Osteocyte (in vitro differentiated cells): ENCODE measurements at regions not wholly inside any gene's neighbourhood (a gene's known extent, or its start where the extent isn't known, plus 50 kb on each side); places are given as distances from the start of the nearest gene placed in this dataset.

Experiments used
- DNase-seq: peaks from one replicate; pipeline ENCODE4 v3.0.0; 2021; ENCODE audit warnings: mixed read lengths; ENCODE audit not compliant: unreplicated experiment; ENCODE audit errors: extremely low spot score
- H3K27ac Mint-ChIP-seq: one replicate; pipeline ENCODE4 v1.8.0; 2021; ENCODE audit warnings: mild to moderate bottlenecking, mixed read lengths; ENCODE audit not compliant: unreplicated experiment
- H3K27me3 Mint-ChIP-seq: one replicate; pipeline ENCODE4 v1.8.0; 2021; ENCODE audit warnings: mixed read lengths; ENCODE audit not compliant: unreplicated experiment
- H3K36me3 Mint-ChIP-seq: one replicate; pipeline ENCODE4 v1.8.0; 2021; ENCODE audit warnings: mixed read lengths; ENCODE audit not compliant: unreplicated experiment
- H3K4me1 Mint-ChIP-seq: one replicate; pipeline ENCODE4 v1.8.0; 2021; ENCODE audit warnings: mixed read lengths; ENCODE audit not compliant: unreplicated experiment
- H3K4me3 Mint-ChIP-seq: one replicate; pipeline ENCODE4 v1.8.0; 2021; ENCODE audit warnings: mild to moderate bottlenecking, moderate library complexity, mixed read lengths; ENCODE audit not compliant: unreplicated experiment
- H3K9me3 Mint-ChIP-seq: one replicate; pipeline ENCODE4 v1.8.0; 2021; ENCODE audit warnings: mixed read lengths; ENCODE audit not compliant: unreplicated experiment
- CTCF ChIP-seq: fragments of 200-600 bp; sonication (generic); IDR thresholded peaks from 2 replicates; pipeline ENCODE4 v1.5.0; 2021; ENCODE audit warnings: antibody characterized with exemption, mild to moderate bottlenecking, moderate library complexity

DNA sequence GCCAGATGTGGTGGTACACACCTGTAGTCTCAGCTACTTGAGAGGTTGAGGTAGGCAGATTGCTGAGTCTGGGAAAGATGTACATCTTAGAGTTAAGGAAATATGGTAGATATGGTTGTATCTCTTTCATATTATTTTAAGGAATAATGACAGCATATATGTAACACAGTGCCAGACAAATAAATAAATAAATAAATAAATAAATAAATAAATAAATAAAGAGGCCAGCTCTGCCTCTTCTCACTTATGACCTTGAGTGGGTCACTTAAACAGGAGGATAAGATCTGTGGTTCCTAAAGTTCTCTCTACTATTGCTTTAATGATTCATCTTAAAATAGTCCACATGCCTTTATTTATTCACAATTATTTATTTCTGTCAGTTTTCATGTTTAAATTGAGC lies 890.9 kb upstream of the TENM4 start:
- DNase-seq: no peak
- no peak for TF ChIP-seq CTCF
- H3K27ac Mint-ChIP-seq: no peak overlapping the region
- H3K9me3 Mint-ChIP-seq: peaks cover 16% of the 10 kb centered on the region
- no peaks in the 10 kb centered on the region for H3K4me1 Mint-ChIP-seq
- no peaks in the 10 kb centered on the region for H3K36me3 Mint-ChIP-seq
- H3K27me3 Mint-ChIP-seq: no peaks in the 10 kb centered on the region
- H3K4me3 Mint-ChIP-seq: no peak overlapping the region

DNA sequence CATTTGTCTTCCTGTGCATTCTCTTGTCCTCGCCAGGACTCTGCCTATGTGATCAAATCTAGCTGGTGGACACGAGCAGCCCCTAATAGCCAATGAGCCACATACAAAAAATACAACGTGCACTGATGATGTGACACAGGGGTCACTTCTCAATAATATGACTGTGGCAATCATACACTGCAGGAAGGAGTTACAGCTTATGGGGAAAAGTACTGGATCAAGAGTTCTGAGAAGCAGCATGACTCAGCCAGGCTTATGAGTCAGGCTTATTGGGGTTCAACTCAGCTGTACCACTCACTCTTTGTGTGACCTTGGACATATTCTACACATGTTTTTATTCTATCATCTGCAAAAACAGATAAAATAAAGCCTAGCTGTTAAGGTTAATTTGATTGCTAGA lies 889.4 kb upstream of the TENM4 start:
- no peak for TF ChIP-seq CTCF
- H3K27me3 Mint-ChIP-seq: no peaks in the 10 kb centered on the region
- no peak overlapping the region for H3K27ac Mint-ChIP-seq
- H3K4me1 Mint-ChIP-seq: no peaks in the 10 kb centered on the region
- no peak for DNase-seq
- H3K36me3 Mint-ChIP-seq: no peaks in the 10 kb centered on the region
- H3K9me3 Mint-ChIP-seq: peaks cover 16% of the 10 kb centered on the region
- H3K4me3 Mint-ChIP-seq: no peak overlapping the region

DNA sequence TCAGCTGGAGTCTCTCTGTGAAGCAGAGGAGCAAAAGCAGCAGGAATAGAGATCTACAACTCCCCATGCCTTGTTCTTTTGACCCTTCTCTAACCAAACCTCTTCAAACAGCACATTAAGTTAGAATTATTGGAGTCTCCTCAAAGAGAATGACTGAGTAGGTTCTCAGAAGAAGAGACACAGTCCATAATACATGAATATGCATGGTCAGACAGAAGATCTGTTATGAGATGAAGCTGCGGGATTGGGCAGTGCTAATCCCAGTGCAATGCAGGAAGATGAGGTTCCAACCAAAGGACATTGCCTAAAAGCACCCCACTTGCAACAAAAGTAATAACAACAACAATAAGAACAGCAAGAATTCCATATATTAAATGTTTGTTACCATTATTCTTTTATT lies 887.9 kb upstream of the TENM4 start:
- H3K9me3 Mint-ChIP-seq: peaks cover 16% of the 10 kb centered on the region
- no peaks in the 10 kb centered on the region for H3K36me3 Mint-ChIP-seq
- no peak overlapping the region for H3K27ac Mint-ChIP-seq
- H3K27me3 Mint-ChIP-seq: no peaks in the 10 kb centered on the region
- no peaks in the 10 kb centered on the region for H3K4me1 Mint-ChIP-seq
- DNase-seq: no peak
- TF ChIP-seq CTCF: no peak
- no peak overlapping the region for H3K4me3 Mint-ChIP-seq

DNA sequence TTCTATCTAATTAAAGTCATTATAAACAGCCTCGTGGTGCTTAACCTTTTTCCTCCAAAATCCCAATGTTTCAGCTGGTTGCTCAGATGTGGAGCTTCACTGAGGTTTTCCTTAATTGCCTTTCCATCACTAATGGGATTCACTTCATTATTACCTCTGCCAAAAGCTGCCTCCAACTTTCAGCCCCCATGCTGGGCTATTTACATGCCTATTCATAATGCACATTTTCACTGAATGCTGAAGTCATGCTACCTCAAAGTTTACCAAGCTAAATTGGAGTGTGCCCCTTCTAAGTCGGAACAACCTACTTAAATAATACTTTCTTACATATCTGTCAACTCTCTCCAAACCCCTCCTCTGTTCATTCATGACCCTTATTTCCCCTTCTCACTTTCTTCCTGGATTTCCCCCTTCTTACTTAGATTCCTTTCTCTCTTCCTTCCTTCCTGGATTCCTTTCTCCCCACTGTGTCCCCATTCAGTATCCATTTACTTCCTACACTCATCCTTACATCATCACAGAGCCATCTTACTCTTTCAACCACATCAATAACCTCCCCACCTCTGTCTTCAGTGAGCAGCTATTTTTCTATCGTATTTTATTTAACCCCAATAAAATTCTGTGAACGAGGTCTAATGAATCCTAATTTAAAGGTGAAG lies 887.3 kb upstream of the TENM4 start:
- DNase-seq: no peak
- Mint-ChIP-seq H3K4me1 (no peaks in the 10 kb centered on the region), H3K9me3 (peaks cover 16% of the 10 kb centered on the region), H3K27me3 (no peaks in the 10 kb centered on the region), H3K27ac (no peak overlapping the region), H3K36me3 (no peaks in the 10 kb centered on the region), H3K4me3 (no peak overlapping the region)
- TF ChIP-seq CTCF: no peak

DNA sequence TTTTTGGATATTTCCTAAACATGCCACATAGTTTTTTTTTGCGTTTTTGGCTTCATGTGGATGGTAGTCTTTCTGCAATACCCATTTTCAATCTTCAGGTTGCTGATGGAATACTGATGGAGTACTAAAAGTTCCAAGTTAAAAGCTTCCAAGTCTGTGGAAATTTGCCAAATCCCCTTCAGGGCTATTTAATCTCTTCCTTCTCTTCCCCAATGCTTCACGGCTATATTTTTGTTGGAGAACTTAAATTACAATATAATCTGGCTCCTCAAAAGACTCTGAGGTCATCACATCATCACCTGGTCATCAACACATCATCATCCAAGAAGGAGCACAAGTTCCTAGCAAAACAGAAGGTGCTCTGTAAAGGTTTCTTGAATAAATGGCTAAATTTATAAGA lies 881.0 kb upstream of the TENM4 start:
- Mint-ChIP-seq H3K27me3 (no peaks in the 10 kb centered on the region), H3K9me3 (no peaks in the 10 kb centered on the region), H3K4me1 (no peaks in the 10 kb centered on the region), H3K27ac (no peak overlapping the region), H3K4me3 (no peak overlapping the region), H3K36me3 (no peaks in the 10 kb centered on the region)
- TF ChIP-seq CTCF: no peak
- no peak for DNase-seq
